ENCODE measurements at regions not wholly inside any gene's neighbourhood (a gene's known extent, or its start where the extent isn't known, plus 50 kb on each side); places are given as distances from the start of the nearest gene placed in this dataset.

GRCh38 chr11:10358696-10359095, 53.8 kb downstream of the ADM start:
- DNase-seq (ENCODE audit: low read depth in 6 of 9, low spot score in 9 of 9), result no peak
- Histone ChIP-seq H3K9me3 (ENCODE audit: control insufficient read depth in 2 of 2, insufficient read depth in 1 of 2, low read length in 1 of 2) (no peaks in the 10 kb centered on the region), H3K27ac (ENCODE audit: low read depth in 1 of 2, low read length in 1 of 2) (no peak overlapping the region), H3K27me3 (ENCODE audit: control insufficient read depth in 2 of 2, insufficient read depth in 1 of 2, low read length in 1 of 2) (no peaks in the 10 kb centered on the region), H3K4me1 (ENCODE audit: control insufficient read depth in 2 of 2, insufficient read depth in 2 of 2, low read length in 2 of 2) (peaks cover 2 to 5% of the 10 kb centered on the region in 2 donors), H3K36me3 (ENCODE audit: control insufficient read depth in 2 of 2, insufficient read depth in 2 of 2, low read length in 1 of 2) (no peaks in the 10 kb centered on the region), H3K4me3 (ENCODE audit: low read length in 2 of 2) (no peak overlapping the region)
- 98% methylated on average over 4 of the region's 4 CpGs for WGBS

DNA sequence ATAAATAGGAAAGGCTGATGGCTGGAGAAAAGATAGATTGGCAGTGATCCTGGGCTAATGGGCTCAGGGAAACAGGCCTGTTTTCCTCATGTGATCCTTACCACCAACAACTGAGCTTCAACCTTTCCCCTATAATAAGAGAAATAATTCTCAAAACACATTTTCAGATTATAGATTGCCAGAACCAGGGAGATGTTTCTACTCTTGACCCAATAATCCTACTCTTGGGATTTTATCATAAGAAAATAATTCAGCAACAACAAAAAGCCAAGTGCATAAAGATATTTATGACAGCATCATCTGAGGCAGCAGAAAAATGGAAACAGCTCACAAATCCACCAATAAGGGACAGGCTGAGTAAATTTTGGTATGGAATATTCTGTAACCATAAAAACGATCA, 54.3 kb downstream of the ADM start:
- peaks cover 2 to 5% of the 10 kb centered on the region in 2 donors for H3K4me1 ChIP-seq (ENCODE audit: control insufficient read depth in 2 of 2, insufficient read depth in 2 of 2, low read length in 2 of 2)
- no peak overlapping the region for H3K4me3 ChIP-seq (ENCODE audit: low read length in 2 of 2)
- H3K36me3 ChIP-seq (ENCODE audit: control insufficient read depth in 2 of 2, insufficient read depth in 2 of 2, low read length in 1 of 2), result no peaks in the 10 kb centered on the region
- no peak for DNase-seq (ENCODE audit: low read depth in 6 of 9, low spot score in 9 of 9)
- no peak overlapping the region for H3K27ac ChIP-seq (ENCODE audit: low read depth in 1 of 2, low read length in 1 of 2)
- no peaks in the 10 kb centered on the region for H3K27me3 ChIP-seq (ENCODE audit: control insufficient read depth in 2 of 2, insufficient read depth in 1 of 2, low read length in 1 of 2)
- H3K9me3 ChIP-seq (ENCODE audit: control insufficient read depth in 2 of 2, insufficient read depth in 1 of 2, low read length in 1 of 2), result no peaks in the 10 kb centered on the region
- WGBS, result 97% methylated on average over 1 of the region's 1 CpG

DNA sequence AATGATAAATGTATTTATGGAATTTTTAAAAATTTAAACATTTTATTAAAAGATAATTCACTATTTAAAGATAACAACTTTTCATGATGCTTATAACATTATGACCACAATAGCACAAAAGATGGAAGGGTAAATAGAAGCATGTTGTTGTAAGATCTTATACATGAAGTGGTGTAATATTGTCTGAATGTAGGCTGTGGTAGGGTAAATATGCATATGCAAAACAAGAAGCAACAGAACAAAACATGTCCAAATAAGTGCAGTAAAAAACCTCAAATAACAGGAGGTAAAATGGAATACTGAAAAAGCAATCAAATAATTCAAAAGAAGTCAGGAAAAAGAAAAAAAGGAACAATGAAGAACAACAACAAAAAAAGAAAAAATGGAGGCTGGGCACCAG, 56.0 kb downstream of the ADM start:
- no peak for DNase-seq (ENCODE audit: low read depth in 6 of 9, low spot score in 9 of 9)
- no peaks in the 10 kb centered on the region for H3K36me3 ChIP-seq (ENCODE audit: control insufficient read depth in 2 of 2, insufficient read depth in 2 of 2, low read length in 1 of 2)
- no peaks in the 10 kb centered on the region for H3K9me3 ChIP-seq (ENCODE audit: control insufficient read depth in 2 of 2, insufficient read depth in 1 of 2, low read length in 1 of 2)
- H3K27ac ChIP-seq (ENCODE audit: low read depth in 1 of 2, low read length in 1 of 2), result no peak overlapping the region
- no peaks in the 10 kb centered on the region for H3K4me1 ChIP-seq (ENCODE audit: control insufficient read depth in 2 of 2, insufficient read depth in 2 of 2, low read length in 2 of 2)
- H3K27me3 ChIP-seq (ENCODE audit: control insufficient read depth in 2 of 2, insufficient read depth in 1 of 2, low read length in 1 of 2), result no peaks in the 10 kb centered on the region
- H3K4me3 ChIP-seq (ENCODE audit: low read length in 2 of 2), result no peak overlapping the region

GRCh38 chr11:10365045-10365444, 60.2 kb downstream of the ADM start:
- H3K9me3 ChIP-seq (ENCODE audit: control insufficient read depth in 2 of 2, insufficient read depth in 1 of 2, low read length in 1 of 2), result no peaks in the 10 kb centered on the region
- no peaks in the 10 kb centered on the region for H3K27me3 ChIP-seq (ENCODE audit: control insufficient read depth in 2 of 2, insufficient read depth in 1 of 2, low read length in 1 of 2)
- H3K4me1 ChIP-seq (ENCODE audit: control insufficient read depth in 2 of 2, insufficient read depth in 2 of 2, low read length in 2 of 2), result peaks cover 0 to 8% of the 10 kb centered on the region in 2 donors
- no peak overlapping the region for H3K27ac ChIP-seq (ENCODE audit: low read depth in 1 of 2, low read length in 1 of 2)
- 97% methylated on average over 5 of the region's 5 CpGs for WGBS
- H3K4me3 ChIP-seq (ENCODE audit: low read length in 2 of 2), result no peak overlapping the region
- no peaks in the 10 kb centered on the region for H3K36me3 ChIP-seq (ENCODE audit: control insufficient read depth in 2 of 2, insufficient read depth in 2 of 2, low read length in 1 of 2)
- DNase-seq (ENCODE audit: low read depth in 6 of 9, low spot score in 9 of 9), result no peak

GRCh38 chr11:10366568-10367331, 61.9 kb downstream of the ADM start:
- no peaks in the 10 kb centered on the region for H3K27me3 ChIP-seq (ENCODE audit: control insufficient read depth in 2 of 2, insufficient read depth in 1 of 2, low read length in 1 of 2)
- H3K27ac ChIP-seq (ENCODE audit: low read depth in 1 of 2, low read length in 1 of 2), result no peak overlapping the region
- H3K4me3 ChIP-seq (ENCODE audit: low read length in 2 of 2), result no peak overlapping the region
- no peaks in the 10 kb centered on the region for H3K9me3 ChIP-seq (ENCODE audit: control insufficient read depth in 2 of 2, insufficient read depth in 1 of 2, low read length in 1 of 2)
- peak; percentile 51 to 89 (median 75) for DNase-seq (ENCODE audit: low read depth in 6 of 9, low spot score in 9 of 9)
- no peaks in the 10 kb centered on the region for H3K36me3 ChIP-seq (ENCODE audit: control insufficient read depth in 2 of 2, insufficient read depth in 2 of 2, low read length in 1 of 2)
- peaks cover 0 to 8% of the 10 kb centered on the region in 2 donors for H3K4me1 ChIP-seq (ENCODE audit: control insufficient read depth in 2 of 2, insufficient read depth in 2 of 2, low read length in 2 of 2)
- WGBS, result 39% methylated on average over 8 of the region's 8 CpGs

- no peaks in the 10 kb centered on the region for H3K4me1 ChIP-seq (ENCODE audit: control insufficient read depth in 2 of 2, insufficient read depth in 2 of 2, low read length in 2 of 2)
- no peak overlapping the region for H3K4me3 ChIP-seq (ENCODE audit: low read length in 2 of 2)
- H3K9me3 ChIP-seq (ENCODE audit: control insufficient read depth in 2 of 2, insufficient read depth in 1 of 2, low read length in 1 of 2), result no peaks in the 10 kb centered on the region
- H3K36me3 ChIP-seq (ENCODE audit: control insufficient read depth in 2 of 2, insufficient read depth in 2 of 2, low read length in 1 of 2), result no peaks in the 10 kb centered on the region
- no peaks in the 10 kb centered on the region for H3K27me3 ChIP-seq (ENCODE audit: control insufficient read depth in 2 of 2, insufficient read depth in 1 of 2, low read length in 1 of 2)
- 84% methylated on average over 7 of the region's 7 CpGs for WGBS
- H3K27ac ChIP-seq (ENCODE audit: low read depth in 1 of 2, low read length in 1 of 2), result no peak overlapping the region
- DNase-seq (ENCODE audit: low read depth in 6 of 9, low spot score in 9 of 9), result no peak
Observed at GRCh38 chr11:10371926-10372641, 67.2 kb downstream of the ADM start.

DNA sequence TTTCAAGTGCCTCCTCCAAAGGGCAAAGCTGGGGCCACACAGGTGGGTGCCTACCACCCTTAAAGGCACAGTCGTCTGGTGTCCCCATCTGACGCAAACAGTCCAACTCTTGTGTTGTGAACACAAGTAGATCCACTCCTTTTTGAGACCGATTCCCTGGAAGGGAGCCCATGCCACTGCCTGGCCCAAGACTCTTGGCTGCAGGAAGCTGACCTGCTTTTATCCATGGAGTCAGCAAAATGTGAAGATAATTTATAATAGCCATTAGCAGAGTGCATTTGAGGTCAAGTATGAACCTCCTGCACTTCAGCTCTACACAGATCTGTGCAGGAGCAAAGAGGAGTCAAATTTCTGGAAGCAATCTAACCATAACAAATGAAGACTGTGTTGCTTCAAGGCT, 68.5 kb downstream of the ADM start:
- DNase-seq (ENCODE audit: low read depth in 6 of 9, low spot score in 9 of 9), result no peak
- H3K36me3 ChIP-seq (ENCODE audit: control insufficient read depth in 2 of 2, insufficient read depth in 2 of 2, low read length in 1 of 2), result no peaks in the 10 kb centered on the region
- no peak overlapping the region for H3K27ac ChIP-seq (ENCODE audit: low read depth in 1 of 2, low read length in 1 of 2)
- no peak overlapping the region for H3K4me3 ChIP-seq (ENCODE audit: low read length in 2 of 2)
- no peaks in the 10 kb centered on the region for H3K9me3 ChIP-seq (ENCODE audit: control insufficient read depth in 2 of 2, insufficient read depth in 1 of 2, low read length in 1 of 2)
- H3K27me3 ChIP-seq (ENCODE audit: control insufficient read depth in 2 of 2, insufficient read depth in 1 of 2, low read length in 1 of 2), result no peaks in the 10 kb centered on the region
- WGBS, result 64% methylated on average over 3 of the region's 3 CpGs
- no peaks in the 10 kb centered on the region for H3K4me1 ChIP-seq (ENCODE audit: control insufficient read depth in 2 of 2, insufficient read depth in 2 of 2, low read length in 2 of 2)

- H3K9me3 ChIP-seq (ENCODE audit: control insufficient read depth in 2 of 2, insufficient read depth in 1 of 2, low read length in 1 of 2), result no peaks in the 10 kb centered on the region
- H3K27ac ChIP-seq (ENCODE audit: low read depth in 1 of 2, low read length in 1 of 2), result no peak overlapping the region
- no peaks in the 10 kb centered on the region for H3K27me3 ChIP-seq (ENCODE audit: control insufficient read depth in 2 of 2, insufficient read depth in 1 of 2, low read length in 1 of 2)
- 71% methylated on average over 1 of the region's 1 CpG for WGBS
- H3K4me3 ChIP-seq (ENCODE audit: low read length in 2 of 2), result no peak overlapping the region
- no peaks in the 10 kb centered on the region for H3K36me3 ChIP-seq (ENCODE audit: control insufficient read depth in 2 of 2, insufficient read depth in 2 of 2, low read length in 1 of 2)
- DNase-seq (ENCODE audit: low read depth in 6 of 9, low spot score in 9 of 9), result no peak
- H3K4me1 ChIP-seq (ENCODE audit: control insufficient read depth in 2 of 2, insufficient read depth in 2 of 2, low read length in 2 of 2), result no peaks in the 10 kb centered on the region
Observed at GRCh38 chr11:10373929-10374328, 69.1 kb downstream of the ADM start.

DNA sequence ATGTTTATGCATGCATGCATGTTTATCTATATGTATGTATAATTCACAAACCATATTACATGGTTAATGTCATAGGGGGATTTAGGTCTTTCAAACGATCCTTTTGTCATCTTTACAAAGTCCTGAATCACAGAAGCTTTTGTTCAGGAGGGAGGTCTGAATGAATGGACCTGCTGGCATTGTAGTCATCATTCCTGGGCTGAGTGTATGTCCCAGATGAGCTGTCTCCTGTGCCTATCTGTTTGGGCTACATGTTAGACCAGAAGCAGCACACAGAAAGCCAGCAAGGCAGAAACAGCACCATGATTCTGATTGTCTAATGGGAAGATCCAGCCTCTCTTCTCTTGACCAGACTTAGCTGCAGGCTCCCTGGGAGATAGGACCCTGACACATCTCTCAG, 69.5 kb downstream of the ADM start:
- no peaks in the 10 kb centered on the region for H3K36me3 ChIP-seq (ENCODE audit: control insufficient read depth in 2 of 2, insufficient read depth in 2 of 2, low read length in 1 of 2)
- H3K4me1 ChIP-seq (ENCODE audit: control insufficient read depth in 2 of 2, insufficient read depth in 2 of 2, low read length in 2 of 2), result no peaks in the 10 kb centered on the region
- DNase-seq (ENCODE audit: low read depth in 6 of 9, low spot score in 9 of 9), result no peak
- no peak overlapping the region for H3K4me3 ChIP-seq (ENCODE audit: low read length in 2 of 2)
- 86% methylated on average over 1 of the region's 1 CpG for WGBS
- H3K9me3 ChIP-seq (ENCODE audit: control insufficient read depth in 2 of 2, insufficient read depth in 1 of 2, low read length in 1 of 2), result no peaks in the 10 kb centered on the region
- H3K27ac ChIP-seq (ENCODE audit: low read depth in 1 of 2, low read length in 1 of 2), result no peak overlapping the region
- no peaks in the 10 kb centered on the region for H3K27me3 ChIP-seq (ENCODE audit: control insufficient read depth in 2 of 2, insufficient read depth in 1 of 2, low read length in 1 of 2)
